GM12874 (cell line): ENCODE measurements at regions not wholly inside any gene's neighbourhood (a gene's known extent, or its start where the extent isn't known, plus 50 kb on each side); places are given as distances from the start of the nearest gene placed in this dataset.

ENCODE experiments used
- TF ChIP-seq, protein P1 (sequence below): IDR thresholded peaks from 2 replicates; pipeline ENCODE4 v1.5.1; 2011; ENCODE audit warnings: low read depth, mild to moderate bottlenecking, control low read depth, low read length, moderate library complexity; ENCODE audit not compliant: insufficient read depth

DNA sequence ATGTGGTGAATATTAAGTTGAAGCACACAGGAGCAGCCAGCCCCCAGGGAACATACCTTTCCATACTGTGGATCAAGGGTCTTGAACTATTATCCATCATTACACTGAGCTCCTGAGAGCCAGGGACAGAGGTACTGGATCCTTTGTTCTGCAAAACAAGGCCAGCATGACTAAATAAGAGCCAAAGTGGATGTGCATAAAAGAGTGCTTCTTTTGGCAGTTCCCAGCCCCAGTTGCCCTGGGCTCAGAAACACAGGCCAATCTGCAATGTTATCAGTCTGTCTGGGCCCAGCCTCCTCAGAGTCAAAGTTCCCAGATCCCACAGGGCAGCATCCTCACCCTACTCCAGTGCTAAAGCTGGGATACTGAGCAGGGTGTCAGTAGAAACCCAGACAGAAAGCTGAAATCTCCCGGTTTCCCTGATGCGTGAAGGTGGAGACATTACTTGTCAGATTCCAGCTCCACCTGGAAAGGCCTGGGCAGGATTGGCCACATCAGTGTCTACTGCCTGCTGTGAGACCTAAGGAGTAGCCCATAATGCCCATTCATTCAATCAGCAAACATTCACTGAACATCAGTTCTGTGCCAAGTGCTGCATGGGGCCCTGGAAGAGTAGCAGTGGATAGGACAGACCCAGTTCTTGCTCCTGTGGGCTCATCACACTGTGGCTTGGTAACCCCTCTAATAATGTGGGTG lies 342.7 kb downstream of the CXCL12 start:
- TF ChIP-seq, protein P1, sequence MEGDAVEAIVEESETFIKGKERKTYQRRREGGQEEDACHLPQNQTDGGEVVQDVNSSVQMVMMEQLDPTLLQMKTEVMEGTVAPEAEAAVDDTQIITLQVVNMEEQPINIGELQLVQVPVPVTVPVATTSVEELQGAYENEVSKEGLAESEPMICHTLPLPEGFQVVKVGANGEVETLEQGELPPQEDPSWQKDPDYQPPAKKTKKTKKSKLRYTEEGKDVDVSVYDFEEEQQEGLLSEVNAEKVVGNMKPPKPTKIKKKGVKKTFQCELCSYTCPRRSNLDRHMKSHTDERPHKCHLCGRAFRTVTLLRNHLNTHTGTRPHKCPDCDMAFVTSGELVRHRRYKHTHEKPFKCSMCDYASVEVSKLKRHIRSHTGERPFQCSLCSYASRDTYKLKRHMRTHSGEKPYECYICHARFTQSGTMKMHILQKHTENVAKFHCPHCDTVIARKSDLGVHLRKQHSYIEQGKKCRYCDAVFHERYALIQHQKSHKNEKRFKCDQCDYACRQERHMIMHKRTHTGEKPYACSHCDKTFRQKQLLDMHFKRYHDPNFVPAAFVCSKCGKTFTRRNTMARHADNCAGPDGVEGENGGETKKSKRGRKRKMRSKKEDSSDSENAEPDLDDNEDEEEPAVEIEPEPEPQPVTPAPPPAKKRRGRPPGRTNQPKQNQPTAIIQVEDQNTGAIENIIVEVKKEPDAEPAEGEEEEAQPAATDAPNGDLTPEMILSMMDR: no peak

DNA sequence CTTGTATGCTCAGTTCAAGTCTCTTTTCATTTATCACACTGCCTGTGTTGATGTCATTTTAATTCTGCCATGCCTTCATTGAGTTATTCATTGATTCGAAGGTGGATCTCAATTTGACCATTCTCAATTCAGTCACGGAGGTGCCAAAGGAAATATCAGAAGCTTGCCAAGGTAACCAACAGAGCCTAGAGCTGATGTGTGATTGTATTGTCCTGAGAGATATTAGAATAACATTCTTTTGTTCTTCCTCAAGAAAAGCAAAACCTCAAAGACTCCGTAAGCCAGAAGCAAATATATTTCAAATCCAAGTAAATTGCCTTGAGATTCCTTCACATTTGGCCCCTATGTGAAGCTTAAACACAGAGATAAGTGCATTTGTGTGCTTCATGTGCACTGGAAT lies 345.3 kb downstream of the CXCL12 start:
- TF ChIP-seq, protein P1: no peak

GRCh38 chr10:44036425-44036824 lies 348.5 kb downstream of the CXCL12 start:
- TF ChIP-seq, protein P1: no peak

GRCh38 chr10:44035474-44036197 lies 349.3 kb downstream of the CXCL12 start:
- TF ChIP-seq, protein P1: no peak

DNA sequence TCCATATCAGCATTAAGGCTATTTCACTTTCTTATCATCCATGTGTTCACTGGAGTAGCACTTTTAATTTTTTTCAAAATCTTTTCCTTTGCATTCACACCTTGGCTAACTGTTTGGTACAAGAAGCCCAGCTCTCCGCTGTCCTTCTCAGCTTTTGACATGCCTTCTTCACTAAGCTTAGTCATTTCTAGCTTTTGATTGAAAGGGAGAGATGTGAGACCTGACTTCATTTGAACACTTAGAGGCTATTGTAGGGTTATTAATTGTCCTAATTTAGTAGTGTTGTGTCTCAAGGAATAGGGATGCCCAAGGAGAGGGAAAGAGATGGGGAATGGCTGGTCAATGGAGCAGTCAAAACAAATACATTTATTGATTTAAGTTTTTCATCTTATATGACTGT lies 350.0 kb downstream of the CXCL12 start:
- TF ChIP-seq, protein P1: no peak

GRCh38 chr10:44033008-44033407 lies 351.9 kb downstream of the CXCL12 start:
- TF ChIP-seq, protein P1: no peak

GRCh38 chr10:44032216-44032615 lies 352.7 kb downstream of the CXCL12 start:
- TF ChIP-seq, protein P1: no peak
